Uterus (tissue), 2 donors: ENCODE measurements at regions not wholly inside any gene's neighbourhood (a gene's known extent, or its start where the extent isn't known, plus 50 kb on each side); places are given as distances from the start of the nearest gene placed in this dataset.

Experiments used
- CTCF ChIP-seq, 4 experiments: fragments of 200-600 bp in 2 of 4; fragments of 450-650 bp in 2 of 4; sonication (generic) in 2 of 4; IDR thresholded peaks; one replicate each; pipeline ENCODE4 v1.5.1; 2016 to 2019; ENCODE audit warnings: antibody characterized with exemption in 4 of 4, mild to moderate bottlenecking in 2 of 4, moderate library complexity in 1 of 4
- POLR2A ChIP-seq, 2 donors: fragments of 450-650 bp; IDR thresholded peaks; one replicate each; pipeline ENCODE4 v1.6.1; 2016; ENCODE audit warnings: antibody characterized with exemption in 2 of 2, mild to moderate bottlenecking in 1 of 2, moderate library complexity in 1 of 2

GRCh38 chr1:239301251-239301650 lies 85.1 kb upstream of the CHRM3 start:
- no peak for TF ChIP-seq POLR2A (IDR thresholded peaks at IDR 0.05)
- no peak for TF ChIP-seq CTCF (IDR thresholded peaks at IDR 0.05)
